Neural progenitor cell (in vitro differentiated cells): ENCODE measurements at regions not wholly inside any gene's neighbourhood (a gene's known extent, or its start where the extent isn't known, plus 50 kb on each side); places are given as distances from the start of the nearest gene placed in this dataset.

Source experiments
- DNase-seq: peaks from one replicate; pipeline ENCODE4 v3.0.0-alpha.2; 2016; ENCODE audit warnings: low spot score
- H2AFZ ChIP-seq: fragments of 200-600 bp; sonication (generic); replicated peaks from 2 replicates; pipeline ENCODE4 v1.6.1; 2016; ENCODE audit warnings: antibody characterized with exemption
- H3F3A ChIP-seq: fragments of 200-600 bp; sonication (generic); 2 replicates; pipeline ENCODE4 v1.6.1; 2016; ENCODE audit warnings: antibody characterized with exemption, low read depth
- H3K27ac ChIP-seq: fragments of 200-600 bp; sonication (generic); 2 replicates; pipeline ENCODE4 v1.5.1; 2016; ENCODE audit warnings: mild to moderate bottlenecking
- H3K27me3 ChIP-seq: fragments of 200-600 bp; sonication (generic); 2 replicates; pipeline ENCODE4 v1.6.1; 2016; ENCODE audit warnings: mild to moderate bottlenecking, moderate library complexity
- H3K36me3 ChIP-seq: fragments of 200-600 bp; sonication (generic); 2 replicates; pipeline ENCODE4 v1.5.1; 2016
- H3K4me1 ChIP-seq: fragments of 200-600 bp; sonication (generic); 2 replicates; pipeline ENCODE4 v1.6.1; 2016; ENCODE audit warnings: mixed run types
- H3K4me2 ChIP-seq: fragments of 200-600 bp; sonication (generic); 2 replicates; pipeline ENCODE4 v1.6.1; 2016
- H3K4me3 ChIP-seq: fragments of 200-600 bp; sonication (generic); 2 replicates; pipeline ENCODE4 v1.5.1; 2016
- H3K79me2 ChIP-seq: fragments of 200-600 bp; sonication (generic); 2 replicates; pipeline ENCODE4 v1.6.1; 2016; ENCODE audit warnings: low read depth
- H3K9ac ChIP-seq: fragments of 200-600 bp; sonication (generic); 2 replicates; pipeline ENCODE4 v1.6.1; 2016
- H3K9me3 ChIP-seq: fragments of 200-600 bp; sonication (generic); 2 replicates; pipeline ENCODE4 v1.5.1; 2016; ENCODE audit warnings: low read depth
- H4K20me1 ChIP-seq: fragments of 200-600 bp; sonication (generic); 2 replicates; pipeline ENCODE4 v1.6.1; 2016; ENCODE audit warnings: low read depth
- H3K27ac Mint-ChIP-seq: 3 replicates; pipeline ENCODE4 v1.8.0; 2021; ENCODE audit warnings: mixed read lengths
- H3K27me3 Mint-ChIP-seq: 2 replicates; pipeline ENCODE4 v1.8.0; 2022; ENCODE audit warnings: low read depth, mild to moderate bottlenecking, inconsistent platforms, moderate library complexity, mixed read lengths; ENCODE audit not compliant: insufficient read depth
- H3K36me3 Mint-ChIP-seq: 3 replicates; pipeline ENCODE4 v1.8.0; 2021; ENCODE audit warnings: mixed read lengths
- H3K4me1 Mint-ChIP-seq: 3 replicates; pipeline ENCODE4 v1.8.0; 2021; ENCODE audit warnings: mixed read lengths
- H3K4me3 Mint-ChIP-seq: 3 replicates; pipeline ENCODE4 v1.8.0; 2021; ENCODE audit warnings: mild to moderate bottlenecking, moderate library complexity, mixed read lengths
- H3K9me3 Mint-ChIP-seq: 3 replicates; pipeline ENCODE4 v1.8.0; 2020; ENCODE audit warnings: mixed read lengths
- EZH2 ChIP-seq: fragments of 200-600 bp; sonication (generic); IDR thresholded peaks from 2 replicates; pipeline ENCODE4 v1.6.1; 2017; ENCODE audit warnings: antibody characterized with exemption, mild to moderate bottlenecking, moderate library complexity
- EZH2phosphoT487 ChIP-seq: fragments of 200-600 bp; sonication (generic); IDR thresholded peaks from 2 replicates; pipeline ENCODE4 v1.6.1; 2017; ENCODE audit warnings: antibody characterized with exemption
- TF ChIP-seq, protein P1 (sequence below): fragments of 200-600 bp; sonication (generic); IDR thresholded peaks from 2 replicates; pipeline ENCODE4 v1.5.1; 2017; ENCODE audit warnings: antibody characterized with exemption, mild to moderate bottlenecking

DNA sequence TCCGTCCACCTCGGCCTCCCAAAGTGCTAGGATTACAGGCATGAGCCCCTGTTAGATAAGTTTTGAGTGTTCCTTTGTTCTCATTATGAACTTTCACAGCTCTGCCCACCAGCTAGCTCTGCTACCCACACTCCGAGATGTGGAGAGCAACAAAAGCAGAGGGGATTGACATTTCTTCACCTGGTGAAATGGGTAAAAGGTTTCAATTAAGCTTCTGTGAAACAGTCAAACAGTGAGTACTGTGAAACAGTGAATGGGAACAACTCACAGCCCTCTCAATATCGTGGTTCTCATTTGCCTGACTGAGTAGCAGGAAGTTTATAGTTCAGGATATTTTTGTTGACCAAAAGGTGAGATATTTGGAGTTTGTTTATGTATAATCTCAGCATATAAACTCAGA lies 412.8 kb downstream of the CD83 start:
- Histone ChIP-seq H3K9me3 (peaks cover 5% of the 10 kb centered on the region), H3K79me2 (no peaks in the 10 kb centered on the region), H3K4me3 (no peak overlapping the region), H4K20me1 (no peaks in the 10 kb centered on the region), H3F3A (no peaks in the 10 kb centered on the region), H3K27ac (no peak overlapping the region), H3K4me2 (no peak overlapping the region), H3K4me1 (peaks cover 5% of the 10 kb centered on the region), H2AFZ (no peak overlapping the region), H3K9ac (no peak overlapping the region), H3K27me3 (no peaks in the 10 kb centered on the region), H3K36me3 (no peaks in the 10 kb centered on the region)
- peaks cover 3% of the 10 kb centered on the region for H3K27me3 Mint-ChIP-seq
- no peak for DNase-seq
- no peak overlapping the region for H3K4me3 Mint-ChIP-seq
- peaks cover 18% of the 10 kb centered on the region for H3K9me3 Mint-ChIP-seq
- H3K4me1 Mint-ChIP-seq: no peaks in the 10 kb centered on the region
- TF ChIP-seq EZH2phosphoT487 (no peak), EZH2 (no peak)
- TF ChIP-seq, protein P1, sequence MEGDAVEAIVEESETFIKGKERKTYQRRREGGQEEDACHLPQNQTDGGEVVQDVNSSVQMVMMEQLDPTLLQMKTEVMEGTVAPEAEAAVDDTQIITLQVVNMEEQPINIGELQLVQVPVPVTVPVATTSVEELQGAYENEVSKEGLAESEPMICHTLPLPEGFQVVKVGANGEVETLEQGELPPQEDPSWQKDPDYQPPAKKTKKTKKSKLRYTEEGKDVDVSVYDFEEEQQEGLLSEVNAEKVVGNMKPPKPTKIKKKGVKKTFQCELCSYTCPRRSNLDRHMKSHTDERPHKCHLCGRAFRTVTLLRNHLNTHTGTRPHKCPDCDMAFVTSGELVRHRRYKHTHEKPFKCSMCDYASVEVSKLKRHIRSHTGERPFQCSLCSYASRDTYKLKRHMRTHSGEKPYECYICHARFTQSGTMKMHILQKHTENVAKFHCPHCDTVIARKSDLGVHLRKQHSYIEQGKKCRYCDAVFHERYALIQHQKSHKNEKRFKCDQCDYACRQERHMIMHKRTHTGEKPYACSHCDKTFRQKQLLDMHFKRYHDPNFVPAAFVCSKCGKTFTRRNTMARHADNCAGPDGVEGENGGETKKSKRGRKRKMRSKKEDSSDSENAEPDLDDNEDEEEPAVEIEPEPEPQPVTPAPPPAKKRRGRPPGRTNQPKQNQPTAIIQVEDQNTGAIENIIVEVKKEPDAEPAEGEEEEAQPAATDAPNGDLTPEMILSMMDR: no peak
- H3K27ac Mint-ChIP-seq: no peak overlapping the region
- peaks cover 5% of the 10 kb centered on the region for H3K36me3 Mint-ChIP-seq

DNA sequence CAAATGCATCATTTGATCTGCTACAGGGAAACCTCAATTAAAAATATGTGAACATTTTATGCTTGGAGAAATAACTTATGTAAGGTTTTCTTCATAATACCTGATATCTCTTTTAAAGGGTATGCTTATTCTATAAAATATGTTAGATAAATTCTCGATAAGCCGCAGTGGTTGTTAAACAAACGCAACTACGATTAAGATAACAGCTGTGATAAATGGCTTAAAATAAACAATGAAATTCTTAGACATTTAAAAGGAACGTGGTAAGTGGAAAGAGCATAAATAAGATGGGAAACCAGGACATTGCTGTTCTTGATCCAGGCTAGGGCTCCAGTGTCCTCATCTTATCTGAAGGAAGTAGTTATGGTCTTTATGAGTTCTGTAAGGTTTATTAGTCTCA lies 415.9 kb downstream of the CD83 start:
- Histone ChIP-seq H3K4me2 (no peak overlapping the region), H3K4me1 (peaks cover 5% of the 10 kb centered on the region), H3F3A (no peaks in the 10 kb centered on the region), H3K4me3 (no peak overlapping the region), H3K27me3 (no peaks in the 10 kb centered on the region), H3K27ac (no peak overlapping the region), H4K20me1 (no peaks in the 10 kb centered on the region), H3K79me2 (no peaks in the 10 kb centered on the region), H3K36me3 (no peaks in the 10 kb centered on the region), H3K9ac (no peak overlapping the region), H2AFZ (no peak overlapping the region), H3K9me3 (no peaks in the 10 kb centered on the region)
- no peak for TF ChIP-seq EZH2
- TF ChIP-seq, protein P1: no peak
- no peak for TF ChIP-seq EZH2phosphoT487
- Mint-ChIP-seq H3K36me3 (no peaks in the 10 kb centered on the region), H3K27me3 (no peaks in the 10 kb centered on the region), H3K9me3 (peaks cover 6% of the 10 kb centered on the region), H3K4me1 (no peaks in the 10 kb centered on the region), H3K27ac (no peak overlapping the region), H3K4me3 (no peak overlapping the region)
- no peak for DNase-seq

DNA sequence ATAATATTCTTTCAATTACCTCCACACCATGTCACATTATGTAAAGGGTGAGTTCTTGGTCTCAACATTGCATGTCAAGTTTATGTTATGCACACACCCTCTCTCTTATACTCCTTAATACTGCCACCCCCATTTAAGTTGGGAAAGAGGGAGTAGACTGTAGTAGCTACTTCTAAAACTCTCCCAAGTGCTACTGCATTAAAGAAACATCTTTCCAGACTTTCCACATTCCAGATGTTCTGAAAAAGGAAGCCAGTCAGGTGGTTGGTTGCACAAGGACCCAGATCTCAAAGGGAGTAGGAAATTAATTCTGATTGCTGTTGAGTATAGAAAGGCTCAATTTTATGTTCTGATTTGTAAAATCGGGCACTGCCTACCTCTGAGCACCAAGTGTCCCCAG lies 419.5 kb downstream of the CD83 start:
- H2AFZ ChIP-seq: no peak overlapping the region
- H3K27me3 ChIP-seq: no peaks in the 10 kb centered on the region
- H3K9me3 ChIP-seq: no peaks in the 10 kb centered on the region
- peaks cover 17% of the 10 kb centered on the region for H3K4me1 Mint-ChIP-seq
- peaks cover 24% of the 10 kb centered on the region for H3K4me1 ChIP-seq
- no peaks in the 10 kb centered on the region for H4K20me1 ChIP-seq
- H3K79me2 ChIP-seq: no peaks in the 10 kb centered on the region
- H3K9me3 Mint-ChIP-seq: no peaks in the 10 kb centered on the region
- no peaks in the 10 kb centered on the region for H3K36me3 Mint-ChIP-seq
- no peak for TF ChIP-seq EZH2
- TF ChIP-seq, protein P1: no peak
- TF ChIP-seq EZH2phosphoT487: no peak
- no peak overlapping the region for H3K4me3 Mint-ChIP-seq
- no peak overlapping the region for H3K4me2 ChIP-seq
- H3K27me3 Mint-ChIP-seq: no peaks in the 10 kb centered on the region
- DNase-seq: no peak
- peaks cover 15% of the 10 kb centered on the region for H3F3A ChIP-seq
- no peak overlapping the region for H3K9ac ChIP-seq
- no peak overlapping the region for H3K27ac Mint-ChIP-seq
- no peak overlapping the region for H3K27ac ChIP-seq
- H3K36me3 ChIP-seq: no peaks in the 10 kb centered on the region
- H3K4me3 ChIP-seq: no peak overlapping the region
